ENCODE measurements at regions not wholly inside any gene's neighbourhood (a gene's known extent, or its start where the extent isn't known, plus 50 kb on each side); places are given as distances from the start of the nearest gene placed in this dataset.

DNA sequence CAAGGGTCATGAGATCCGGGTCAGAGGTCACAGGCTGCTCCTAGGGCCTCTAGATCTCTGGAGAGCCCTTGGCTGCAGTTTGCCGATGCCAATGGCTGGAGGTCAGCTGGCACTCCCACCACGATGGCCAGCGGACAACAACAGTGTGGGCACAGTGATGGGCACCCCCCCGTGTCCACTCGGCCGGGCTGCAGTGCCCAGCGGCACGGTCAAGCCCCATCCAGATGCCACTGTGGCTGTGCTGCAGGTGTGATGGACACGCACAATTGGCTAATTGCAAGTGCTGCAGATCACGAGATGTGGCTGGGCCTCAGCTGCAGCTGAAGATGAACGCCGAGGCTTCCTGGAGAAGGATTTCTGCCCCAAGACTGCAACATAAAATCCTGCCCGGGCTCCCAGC, 80.7 kb downstream of the PDGFA start:
- TF ChIP-seq SIN3A (IDR thresholded peaks at IDR 0.05; ENCODE audit: low read depth) (no peak), CTCF (IDR thresholded peaks at IDR 0.05 in 2 of 3, conservative IDR thresholded peaks at IDR 0.05 in 1 of 3; ENCODE audit: borderline replicate concordance in 1 of 3, insufficient read depth in 1 of 3, low read depth in 2 of 3, low read length in 2 of 3) (no peak), EGR1 (IDR thresholded peaks at IDR 0.05; ENCODE audit: low read depth) (no peak), RAD21 (IDR thresholded peaks at IDR 0.05; ENCODE audit: low read depth) (no peak), MAX (IDR thresholded peaks at IDR 0.05) (no peak), POLR2A (IDR thresholded peaks at IDR 0.05; ENCODE audit: borderline replicate concordance, extremely low read depth, insufficient read depth, insufficient read length) (no peak), EZH2 (IDR thresholded peaks at IDR 0.05) (no peak), ZNF274 (IDR thresholded peaks at IDR 0.05; ENCODE audit: low read depth, low read length) (no peak), POLR2AphosphoS5 (IDR thresholded peaks at IDR 0.05; ENCODE audit: low read depth, low read length) (no peak)
- TF ChIP-seq, protein P1, sequence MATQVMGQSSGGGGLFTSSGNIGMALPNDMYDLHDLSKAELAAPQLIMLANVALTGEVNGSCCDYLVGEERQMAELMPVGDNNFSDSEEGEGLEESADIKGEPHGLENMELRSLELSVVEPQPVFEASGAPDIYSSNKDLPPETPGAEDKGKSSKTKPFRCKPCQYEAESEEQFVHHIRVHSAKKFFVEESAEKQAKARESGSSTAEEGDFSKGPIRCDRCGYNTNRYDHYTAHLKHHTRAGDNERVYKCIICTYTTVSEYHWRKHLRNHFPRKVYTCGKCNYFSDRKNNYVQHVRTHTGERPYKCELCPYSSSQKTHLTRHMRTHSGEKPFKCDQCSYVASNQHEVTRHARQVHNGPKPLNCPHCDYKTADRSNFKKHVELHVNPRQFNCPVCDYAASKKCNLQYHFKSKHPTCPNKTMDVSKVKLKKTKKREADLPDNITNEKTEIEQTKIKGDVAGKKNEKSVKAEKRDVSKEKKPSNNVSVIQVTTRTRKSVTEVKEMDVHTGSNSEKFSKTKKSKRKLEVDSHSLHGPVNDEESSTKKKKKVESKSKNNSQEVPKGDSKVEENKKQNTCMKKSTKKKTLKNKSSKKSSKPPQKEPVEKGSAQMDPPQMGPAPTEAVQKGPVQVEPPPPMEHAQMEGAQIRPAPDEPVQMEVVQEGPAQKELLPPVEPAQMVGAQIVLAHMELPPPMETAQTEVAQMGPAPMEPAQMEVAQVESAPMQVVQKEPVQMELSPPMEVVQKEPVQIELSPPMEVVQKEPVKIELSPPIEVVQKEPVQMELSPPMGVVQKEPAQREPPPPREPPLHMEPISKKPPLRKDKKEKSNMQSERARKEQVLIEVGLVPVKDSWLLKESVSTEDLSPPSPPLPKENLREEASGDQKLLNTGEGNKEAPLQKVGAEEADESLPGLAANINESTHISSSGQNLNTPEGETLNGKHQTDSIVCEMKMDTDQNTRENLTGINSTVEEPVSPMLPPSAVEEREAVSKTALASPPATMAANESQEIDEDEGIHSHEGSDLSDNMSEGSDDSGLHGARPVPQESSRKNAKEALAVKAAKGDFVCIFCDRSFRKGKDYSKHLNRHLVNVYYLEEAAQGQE (IDR thresholded peaks at IDR 0.05; ENCODE audit: low read depth) = no peak
